D721Med (cell line): ENCODE measurements at regions not wholly inside any gene's neighbourhood (a gene's known extent, or its start where the extent isn't known, plus 50 kb on each side); places are given as distances from the start of the nearest gene placed in this dataset.

Experiments used
- DNase-seq: peaks from one replicate; pipeline ENCODE4 v3.0.0; 2011; ENCODE audit warnings: low spot score; ENCODE audit not compliant: insufficient read length
- FAIRE-seq: peaks from 2 replicates; lab custom pipeline; 2011; peaks lifted over from hg19 to GRCh38; lab: Jason Lieb, UNC
- TF ChIP-seq, protein P1 (sequence below): IDR thresholded peaks from 2 replicates; pipeline ENCODE4 v1.5.1; 2012; ENCODE audit warnings: mild to moderate bottlenecking, control low read depth; ENCODE audit not compliant: insufficient read depth; ENCODE audit errors: missing control alignments

DNA sequence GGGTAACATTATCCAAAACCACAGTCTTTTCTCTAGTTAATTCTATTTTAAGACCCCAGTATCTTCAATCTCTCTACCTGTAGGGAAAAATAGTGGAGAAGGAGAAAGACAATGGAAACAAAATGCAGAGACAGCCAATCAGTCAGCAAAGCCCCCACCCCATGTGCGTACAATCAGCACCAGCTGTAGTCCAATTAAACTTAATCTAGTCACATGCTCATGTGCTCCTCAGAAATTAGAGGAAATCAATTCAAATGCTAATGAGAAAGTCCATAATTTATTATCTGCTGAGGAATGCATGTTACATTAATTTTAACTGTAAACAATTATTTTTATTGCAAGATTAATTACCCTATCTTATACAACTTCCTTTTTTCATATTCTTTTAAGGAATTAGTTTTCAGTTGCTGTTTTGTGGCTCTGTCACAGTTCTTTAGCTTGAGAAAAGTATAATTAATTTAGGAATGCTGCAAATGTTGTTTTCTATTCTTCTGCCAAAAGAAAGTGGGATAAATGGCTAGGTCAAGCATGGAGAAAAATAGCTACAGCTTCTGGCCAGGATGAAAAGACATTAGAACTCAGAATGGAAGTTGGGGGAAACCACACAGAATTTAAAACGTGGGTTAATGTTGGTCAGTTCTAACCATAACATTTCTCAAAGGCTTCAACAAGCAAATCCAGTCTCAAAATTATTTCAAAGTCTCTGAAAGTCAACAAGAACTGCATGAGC is 232.4 kb upstream of the HNRNPA3 start:
- FAIRE-seq: no peak
- no peak for DNase-seq
- TF ChIP-seq, protein P1, sequence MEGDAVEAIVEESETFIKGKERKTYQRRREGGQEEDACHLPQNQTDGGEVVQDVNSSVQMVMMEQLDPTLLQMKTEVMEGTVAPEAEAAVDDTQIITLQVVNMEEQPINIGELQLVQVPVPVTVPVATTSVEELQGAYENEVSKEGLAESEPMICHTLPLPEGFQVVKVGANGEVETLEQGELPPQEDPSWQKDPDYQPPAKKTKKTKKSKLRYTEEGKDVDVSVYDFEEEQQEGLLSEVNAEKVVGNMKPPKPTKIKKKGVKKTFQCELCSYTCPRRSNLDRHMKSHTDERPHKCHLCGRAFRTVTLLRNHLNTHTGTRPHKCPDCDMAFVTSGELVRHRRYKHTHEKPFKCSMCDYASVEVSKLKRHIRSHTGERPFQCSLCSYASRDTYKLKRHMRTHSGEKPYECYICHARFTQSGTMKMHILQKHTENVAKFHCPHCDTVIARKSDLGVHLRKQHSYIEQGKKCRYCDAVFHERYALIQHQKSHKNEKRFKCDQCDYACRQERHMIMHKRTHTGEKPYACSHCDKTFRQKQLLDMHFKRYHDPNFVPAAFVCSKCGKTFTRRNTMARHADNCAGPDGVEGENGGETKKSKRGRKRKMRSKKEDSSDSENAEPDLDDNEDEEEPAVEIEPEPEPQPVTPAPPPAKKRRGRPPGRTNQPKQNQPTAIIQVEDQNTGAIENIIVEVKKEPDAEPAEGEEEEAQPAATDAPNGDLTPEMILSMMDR: no peak

DNA sequence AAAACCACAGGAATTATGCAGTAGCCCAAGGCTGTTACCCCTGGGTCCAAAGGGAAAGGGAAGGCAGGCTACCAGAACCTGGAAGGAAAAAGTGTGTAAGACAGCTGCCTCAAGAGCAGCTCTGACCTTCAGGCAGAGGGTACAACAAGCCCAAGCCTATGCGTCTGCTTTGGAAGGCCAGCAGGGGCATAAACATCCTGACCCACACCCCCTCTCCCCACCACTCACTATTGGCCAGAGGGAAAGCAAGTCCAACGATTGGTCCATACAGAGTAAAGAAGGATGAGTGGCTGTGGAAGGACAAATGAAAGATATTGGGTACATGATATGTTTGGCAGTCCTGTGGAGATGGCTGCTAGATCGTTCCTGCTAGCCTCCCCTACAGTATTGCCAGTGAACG is 227.6 kb upstream of the HNRNPA3 start:
- TF ChIP-seq, protein P1: no peak
- DNase-seq (no peak), FAIRE-seq (no peak)

DNA sequence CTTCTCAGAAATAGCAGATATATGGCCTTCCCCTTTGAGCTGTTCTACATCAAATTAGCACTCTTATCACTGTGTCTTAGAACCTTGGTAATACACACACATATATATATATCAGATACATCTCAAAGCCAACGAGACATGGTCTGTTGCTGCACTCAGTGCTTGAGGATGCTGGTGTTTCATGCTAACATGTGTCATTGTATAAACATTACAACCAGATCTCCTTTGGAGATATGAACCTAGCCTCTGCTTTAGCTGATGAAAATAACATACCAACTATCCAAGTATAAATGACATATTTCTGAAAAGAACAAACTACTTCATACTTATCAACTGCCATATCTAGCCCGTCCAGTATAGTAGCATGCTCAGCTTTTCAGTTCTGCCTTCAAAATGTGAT is 226.7 kb upstream of the HNRNPA3 start:
- TF ChIP-seq, protein P1: no peak
- no peak for FAIRE-seq
- no peak for DNase-seq

DNA sequence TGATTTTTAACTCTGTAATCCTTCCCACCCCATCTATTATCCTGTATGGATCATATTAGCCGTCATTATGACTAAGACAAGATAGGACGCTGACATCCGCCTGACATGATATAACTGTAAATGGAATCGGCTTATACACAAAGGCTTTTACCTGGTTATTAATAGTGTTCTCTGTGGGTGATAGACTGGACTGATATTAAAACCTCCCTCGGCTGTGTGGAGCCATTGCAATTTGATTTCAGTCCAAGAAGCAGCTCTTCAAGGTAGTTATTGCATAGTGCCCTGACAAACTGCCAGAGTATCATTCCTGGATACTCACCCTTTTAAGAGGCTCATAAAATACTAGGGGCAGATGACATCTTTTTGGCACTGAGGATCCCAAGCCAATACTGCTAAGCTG is 226.1 kb upstream of the HNRNPA3 start:
- TF ChIP-seq, protein P1: no peak
- FAIRE-seq (peak; percentile 51), DNase-seq (no peak)

DNA sequence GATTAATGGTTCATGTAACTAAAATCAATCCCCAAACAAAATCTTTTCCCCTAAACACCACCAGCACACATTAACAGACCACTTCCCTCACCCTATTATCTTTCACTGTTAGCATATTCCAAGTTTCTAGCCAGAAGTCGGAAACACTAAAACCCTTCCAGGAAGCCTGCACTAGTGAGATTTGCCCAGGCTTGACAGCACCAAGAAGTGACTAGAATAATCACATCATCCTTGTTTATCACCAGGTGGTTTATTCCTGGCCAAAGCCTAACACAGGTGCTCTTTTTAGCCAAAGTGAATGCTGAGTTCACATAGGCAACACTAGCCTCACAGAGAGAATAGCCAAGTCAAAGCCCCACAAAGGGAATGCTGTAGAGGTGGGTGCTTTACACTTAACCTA is 221.2 kb upstream of the HNRNPA3 start:
- TF ChIP-seq, protein P1: no peak
- FAIRE-seq (no peak), DNase-seq (no peak)

DNA sequence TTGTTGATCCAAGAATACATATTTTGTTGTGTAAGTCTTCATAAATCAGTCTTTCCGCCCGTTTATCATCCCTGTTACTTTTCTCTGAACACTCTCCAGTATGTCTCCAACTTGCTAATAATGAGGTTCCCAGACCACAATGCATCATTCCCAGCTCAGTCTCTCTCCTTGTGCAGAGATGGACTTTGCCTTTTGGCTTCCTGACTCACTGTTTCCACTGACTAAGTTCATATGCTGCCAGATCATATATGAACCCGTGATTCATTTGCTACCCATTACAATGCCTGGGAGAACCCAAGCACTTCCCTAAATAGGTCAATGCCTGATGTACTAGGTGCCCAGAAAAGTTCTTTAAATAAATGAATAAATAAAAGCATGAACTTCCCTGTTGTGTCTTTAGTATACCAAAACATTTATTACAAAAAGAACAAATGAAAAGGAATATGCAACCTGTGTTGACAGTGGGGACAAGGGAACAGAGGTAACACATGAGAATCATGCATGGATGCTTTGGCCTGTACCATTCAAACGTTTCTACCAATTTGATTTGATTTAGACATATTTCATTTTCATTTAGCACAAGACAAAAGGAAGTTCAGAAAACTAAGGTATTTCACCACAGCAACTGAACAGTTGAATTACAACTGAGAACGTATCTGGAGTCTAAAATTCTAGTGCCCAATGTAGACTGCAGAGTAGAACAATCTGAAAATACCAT is 215.4 kb upstream of the HNRNPA3 start:
- FAIRE-seq: no peak
- TF ChIP-seq, protein P1: no peak
- DNase-seq: no peak

DNA sequence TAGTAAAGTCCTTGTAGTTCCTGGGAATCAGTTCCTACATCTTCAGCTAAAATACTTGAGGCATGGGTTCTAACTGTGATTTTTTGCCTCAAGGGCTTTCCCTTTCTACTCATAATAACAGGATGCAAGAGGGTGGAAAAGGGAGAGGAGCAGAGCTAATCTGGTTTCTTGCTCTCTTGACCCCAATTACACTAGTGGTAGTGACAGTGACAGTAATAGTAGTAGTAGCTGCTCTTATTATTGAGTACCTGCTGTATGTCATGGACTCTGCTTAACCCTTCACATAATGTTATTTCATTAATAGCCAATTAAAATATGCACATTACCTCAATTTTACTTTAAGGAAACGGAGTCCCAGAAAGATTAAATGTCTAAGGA is 214.8 kb upstream of the HNRNPA3 start:
- DNase-seq (no peak), FAIRE-seq (no peak)
- TF ChIP-seq, protein P1: no peak
